ENCODE measurements at regions not wholly inside any gene's neighbourhood (a gene's known extent, or its start where the extent isn't known, plus 50 kb on each side); places are given as distances from the start of the nearest gene placed in this dataset.

- no peak for DNase-seq (ENCODE audit: low spot score)
These were observed 60.5 kb downstream of the NR2F2 start for GRCh38 chr15:96390986-96391385.

- DNase-seq (ENCODE audit: low spot score), result no peak
These were observed 62.1 kb downstream of the NR2F2 start for GRCh38 chr15:96392380-96393208.

- no peak for DNase-seq (ENCODE audit: low spot score)
These were observed 62.7 kb downstream of the NR2F2 start for GRCh38 chr15:96393209-96393513.

GRCh38 chr15:96395687-96396086 lies 65.2 kb downstream of the NR2F2 start:
- DNase-seq (ENCODE audit: low spot score), result no peak

GRCh38 chr15:96398776-96399175 lies 68.3 kb downstream of the NR2F2 start:
- no peak for DNase-seq (ENCODE audit: low spot score)

GRCh38 chr15:96402403-96402802 lies 71.9 kb downstream of the NR2F2 start:
- DNase-seq (ENCODE audit: low spot score), result no peak

- DNase-seq (ENCODE audit: low spot score), result no peak
These were observed 72.6 kb downstream of the NR2F2 start for GRCh38 chr15:96403071-96403470.

- DNase-seq (ENCODE audit: low spot score), result no peak
These were observed 73.4 kb downstream of the NR2F2 start for GRCh38 chr15:96403932-96404331.

- DNase-seq (ENCODE audit: low spot score), result no peak
These were observed 74.1 kb downstream of the NR2F2 start for GRCh38 chr15:96404560-96404959.

- no peak for DNase-seq (ENCODE audit: low spot score)
These were observed 75.8 kb downstream of the NR2F2 start for GRCh38 chr15:96406291-96406690.

GRCh38 chr15:96406701-96407100 lies 76.2 kb downstream of the NR2F2 start:
- no peak for DNase-seq (ENCODE audit: low spot score)

- DNase-seq (ENCODE audit: low spot score), result no peak
These were observed 77.0 kb downstream of the NR2F2 start for GRCh38 chr15:96407482-96407881.

GRCh38 chr15:96408591-96409183 lies 78.2 kb downstream of the NR2F2 start:
- DNase-seq (ENCODE audit: low spot score), result no peak

- peak; percentile 26 for DNase-seq (ENCODE audit: low spot score)
These were observed 79.0 kb downstream of the NR2F2 start for GRCh38 chr15:96409215-96410138.

GRCh38 chr15:96410175-96411055 lies 79.9 kb downstream of the NR2F2 start:
- DNase-seq (ENCODE audit: low spot score), result no peak

- DNase-seq (ENCODE audit: low spot score), result no peak
These were observed 80.8 kb downstream of the NR2F2 start for GRCh38 chr15:96411056-96412031.

- DNase-seq (ENCODE audit: low spot score), result no peak
These were observed 81.8 kb downstream of the NR2F2 start for GRCh38 chr15:96412045-96412905.

GRCh38 chr15:96412906-96413231 lies 82.4 kb downstream of the NR2F2 start:
- DNase-seq (ENCODE audit: low spot score), result no peak

GRCh38 chr15:96413657-96414056 lies 83.2 kb downstream of the NR2F2 start:
- DNase-seq (ENCODE audit: low spot score), result no peak

GRCh38 chr15:96414875-96415274 lies 84.4 kb downstream of the NR2F2 start:
- no peak for DNase-seq (ENCODE audit: low spot score)

Data from SW480 (cell line).